K562 (cell line): ENCODE measurements at regions not wholly inside any gene's neighbourhood (a gene's known extent, or its start where the extent isn't known, plus 50 kb on each side); places are given as distances from the start of the nearest gene placed in this dataset.

Experiments used
- CBFA2T3 ChIP-seq: fragments of 450-650 bp; IDR thresholded peaks from 2 replicates; pipeline ENCODE4 v1.6.1; 2017
- CBX1 ChIP-seq: sonication (generic); IDR thresholded peaks from 2 replicates; pipeline ENCODE4 v1.6.1; 2016; ENCODE audit warnings: antibody characterized with exemption, low read depth, mild to moderate bottlenecking
- CEBPG ChIP-seq, 3 experiments: fragments of 200-800 bp in 1 of 3; sonication (Bioruptor generic) in 1 of 3; sonication (generic) in 1 of 3; formaldehyde crosslinking in 1 of 3; IDR thresholded peaks in 2 of 3; conservative IDR thresholded peaks in 1 of 3; 2 replicates each; pipeline versions ENCODE4 v1.6.1 to v1.8.0; 2016 to 2022; ENCODE audit warnings: missing compliant biosample characterization in 2 of 3, missing genetic modification characterization in 2 of 3, mild to moderate bottlenecking in 1 of 3, missing genetic modification reagents in 1 of 3
- IRF9 ChIP-seq: fragments of 450-650 bp; IDR thresholded peaks from 2 replicates; pipeline ENCODE4 v1.6.1; 2016; ENCODE audit warnings: missing biosample characterization, missing genetic modification characterization
- JUND ChIP-seq, 2 experiments: IDR thresholded peaks; 2 replicates in 1 of 2; 3 replicates in 1 of 2; pipeline ENCODE4 v1.6.1; 2011; ENCODE audit warnings: borderline replicate concordance in 2 of 2, low read depth in 2 of 2, low read length in 2 of 2, improper control_type of control experiment in 1 of 2, missing biosample characterization in 1 of 2, missing genetic modification characterization in 1 of 2, missing genetic modification reagents in 1 of 2
- NFRKB ChIP-seq: fragments of 450-650 bp; IDR thresholded peaks from 2 replicates; pipeline ENCODE4 v1.6.1; 2016; ENCODE audit warnings: low read depth
- RBM14 ChIP-seq: fragments of 200-400 bp; formaldehyde crosslinking; IDR thresholded peaks from 2 replicates; pipeline ENCODE4 v1.6.1; 2018; ENCODE audit warnings: low read depth, mild to moderate bottlenecking, low read length, moderate library complexity, borderline replicate concordance; ENCODE audit not compliant: insufficient read depth
- SMC3 ChIP-seq: conservative IDR thresholded peaks from 2 replicates; pipeline ENCODE4 v1.6.1; 2011; ENCODE audit warnings: low read depth, low read length, improper control_type of control experiment; ENCODE audit not compliant: insufficient read depth
- STAT5B ChIP-seq: fragments of 250-450 bp; sonication (Bioruptor Pico); IDR thresholded peaks from 2 replicates; pipeline ENCODE4 v1.8.0; 2021; ENCODE audit warnings: mild to moderate bottlenecking, inconsistent platforms
- TRIM25 ChIP-seq: fragments of 450-650 bp; IDR thresholded peaks from 2 replicates; pipeline ENCODE4 v1.7.0; 2016; ENCODE audit warnings: borderline replicate concordance
- ZBTB8A ChIP-seq: fragments of 450-650 bp; IDR thresholded peaks from 2 replicates; pipeline ENCODE4 v1.6.1; 2018; ENCODE audit warnings: mild to moderate bottlenecking, moderate library complexity; ENCODE audit not compliant: partially characterized antibody
- ZFPM2 ChIP-seq: fragments of 250-450 bp; sonication (Bioruptor Pico); IDR thresholded peaks from 2 replicates; pipeline ENCODE4 v1.5.1; 2022; ENCODE audit warnings: mild to moderate bottlenecking
- ZNF644 ChIP-seq: fragments of 200-800 bp; sonication (Bioruptor generic); IDR thresholded peaks from 2 replicates; pipeline ENCODE4 v1.6.1; 2016; ENCODE audit warnings: low read depth, missing genetic modification characterization, missing compliant biosample characterization
- TF ChIP-seq, protein P1 (sequence below): fragments of 250-450 bp; sonication (Bioruptor Pico); IDR thresholded peaks from 2 replicates; pipeline ENCODE4 v1.6.1; 2021; ENCODE audit warnings: mild to moderate bottlenecking
- TF ChIP-seq, protein P2 (sequence below): IDR thresholded peaks from 2 replicates; pipeline ENCODE4 v1.6.1; 2014; ENCODE audit warnings: antibody characterized with exemption
- TF ChIP-seq, protein P3 (sequence below): fragments of 250-450 bp; sonication (Bioruptor Pico); IDR thresholded peaks from 2 replicates; pipeline ENCODE4 v1.8.0; 2021; ENCODE audit warnings: moderate library complexity, mild to moderate bottlenecking, inconsistent platforms
- TF ChIP-seq, protein P4 (sequence below): fragments of 450-650 bp; IDR thresholded peaks from 2 replicates; pipeline ENCODE4 v1.6.1; 2017; ENCODE audit warnings: antibody characterized with exemption, mild to moderate bottlenecking

GRCh38 chr17:54848368-54848987, 52.2 kb upstream of the TOM1L1 start (continued):
- TF ChIP-seq CEBPG (CRISPR knock-in tag; IDR thresholded peaks at IDR 0.05): peak; percentile 49
- peak; percentile 93 to 95 for TF ChIP-seq CEBPG (tag; conservative IDR thresholded peaks at IDR 0.05 in 1 of 2, IDR thresholded peaks at IDR 0.05 in 1 of 2)
- peak; percentile 40; the same call in 1 of the 2 replicates for TF ChIP-seq JUND (IDR thresholded peaks at IDR 0.05; ENCODE audit: borderline replicate concordance, low read depth, low read length)
- TF ChIP-seq JUND (tag; IDR thresholded peaks at IDR 0.05; ENCODE audit: borderline replicate concordance, low read depth, low read length): no peak
- no peak for TF ChIP-seq SMC3
- TF ChIP-seq RBM14: no peak
- TF ChIP-seq CBFA2T3: no peak
- TF ChIP-seq CBX1: no peak
- TF ChIP-seq, protein P1, sequence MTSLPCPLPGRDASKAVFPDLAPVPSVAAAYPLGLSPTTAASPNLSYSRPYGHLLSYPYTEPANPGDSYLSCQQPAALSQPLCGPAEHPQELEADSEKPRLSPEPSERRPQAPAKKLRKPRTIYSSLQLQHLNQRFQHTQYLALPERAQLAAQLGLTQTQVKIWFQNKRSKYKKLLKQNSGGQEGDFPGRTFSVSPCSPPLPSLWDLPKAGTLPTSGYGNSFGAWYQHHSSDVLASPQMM (CRISPR knock-in tag): no peak
- TF ChIP-seq, protein P2, sequence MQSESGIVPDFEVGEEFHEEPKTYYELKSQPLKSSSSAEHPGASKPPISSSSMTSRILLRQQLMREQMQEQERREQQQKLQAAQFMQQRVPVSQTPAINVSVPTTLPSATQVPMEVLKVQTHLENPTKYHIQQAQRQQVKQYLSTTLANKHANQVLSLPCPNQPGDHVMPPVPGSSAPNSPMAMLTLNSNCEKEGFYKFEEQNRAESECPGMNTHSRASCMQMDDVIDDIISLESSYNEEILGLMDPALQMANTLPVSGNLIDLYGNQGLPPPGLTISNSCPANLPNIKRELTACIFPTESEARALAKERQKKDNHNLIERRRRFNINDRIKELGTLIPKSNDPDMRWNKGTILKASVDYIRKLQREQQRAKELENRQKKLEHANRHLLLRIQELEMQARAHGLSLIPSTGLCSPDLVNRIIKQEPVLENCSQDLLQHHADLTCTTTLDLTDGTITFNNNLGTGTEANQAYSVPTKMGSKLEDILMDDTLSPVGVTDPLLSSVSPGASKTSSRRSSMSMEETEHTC: no peak
- TF ChIP-seq ZFPM2 (CRISPR knock-in tag): no peak
- no peak for TF ChIP-seq NFRKB
- TF ChIP-seq, protein P3, sequence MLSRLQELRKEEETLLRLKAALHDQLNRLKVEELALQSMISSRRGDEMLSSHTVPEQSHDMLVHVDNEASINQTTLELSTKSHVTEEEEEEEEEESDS (CRISPR knock-in tag): no peak
- TF ChIP-seq, protein P4, sequence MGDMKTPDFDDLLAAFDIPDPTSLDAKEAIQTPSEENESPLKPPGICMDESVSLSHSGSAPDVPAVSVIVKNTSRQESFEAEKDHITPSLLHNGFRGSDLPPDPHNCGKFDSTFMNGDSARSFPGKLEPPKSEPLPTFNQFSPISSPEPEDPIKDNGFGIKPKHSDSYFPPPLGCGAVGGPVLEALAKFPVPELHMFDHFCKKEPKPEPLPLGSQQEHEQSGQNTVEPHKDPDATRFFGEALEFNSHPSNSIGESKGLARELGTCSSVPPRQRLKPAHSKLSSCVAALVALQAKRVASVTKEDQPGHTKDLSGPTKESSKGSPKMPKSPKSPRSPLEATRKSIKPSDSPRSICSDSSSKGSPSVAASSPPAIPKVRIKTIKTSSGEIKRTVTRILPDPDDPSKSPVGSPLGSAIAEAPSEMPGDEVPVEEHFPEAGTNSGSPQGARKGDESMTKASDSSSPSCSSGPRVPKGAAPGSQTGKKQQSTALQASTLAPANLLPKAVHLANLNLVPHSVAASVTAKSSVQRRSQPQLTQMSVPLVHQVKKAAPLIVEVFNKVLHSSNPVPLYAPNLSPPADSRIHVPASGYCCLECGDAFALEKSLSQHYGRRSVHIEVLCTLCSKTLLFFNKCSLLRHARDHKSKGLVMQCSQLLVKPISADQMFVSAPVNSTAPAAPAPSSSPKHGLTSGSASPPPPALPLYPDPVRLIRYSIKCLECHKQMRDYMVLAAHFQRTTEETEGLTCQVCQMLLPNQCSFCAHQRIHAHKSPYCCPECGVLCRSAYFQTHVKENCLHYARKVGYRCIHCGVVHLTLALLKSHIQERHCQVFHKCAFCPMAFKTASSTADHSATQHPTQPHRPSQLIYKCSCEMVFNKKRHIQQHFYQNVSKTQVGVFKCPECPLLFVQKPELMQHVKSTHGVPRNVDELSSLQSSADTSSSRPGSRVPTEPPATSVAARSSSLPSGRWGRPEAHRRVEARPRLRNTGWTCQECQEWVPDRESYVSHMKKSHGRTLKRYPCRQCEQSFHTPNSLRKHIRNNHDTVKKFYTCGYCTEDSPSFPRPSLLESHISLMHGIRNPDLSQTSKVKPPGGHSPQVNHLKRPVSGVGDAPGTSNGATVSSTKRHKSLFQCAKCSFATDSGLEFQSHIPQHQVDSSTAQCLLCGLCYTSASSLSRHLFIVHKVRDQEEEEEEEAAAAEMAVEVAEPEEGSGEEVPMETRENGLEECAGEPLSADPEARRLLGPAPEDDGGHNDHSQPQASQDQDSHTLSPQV: no peak
- TF ChIP-seq ZNF644 (tag): peak; percentile 52; the same call in 1 of the 2 replicates
- TF ChIP-seq IRF9: peak; percentile 40; the same call in 1 of the 2 replicates
- no peak for TF ChIP-seq TRIM25
- TF ChIP-seq ZBTB8A: no peak
- TF ChIP-seq STAT5B (CRISPR knock-in tag): no peak
